IPS DF 6.9 (cell line): ENCODE measurements at regions not wholly inside any gene's neighbourhood (a gene's known extent, or its start where the extent isn't known, plus 50 kb on each side); places are given as distances from the start of the nearest gene placed in this dataset.

Source experiments
- DNase-seq: peaks from one replicate; pipeline ENCODE4 v3.0.0-alpha.2; 2013; ENCODE audit warnings: low read depth, low spot score
- H3K27ac ChIP-seq: one replicate; pipeline ENCODE4 v1.5.1; 2013; ENCODE audit warnings: low read length, control low read depth
- H3K27me3 ChIP-seq: 2 replicates; pipeline ENCODE4 v1.6.1; 2013; ENCODE audit warnings: mild to moderate bottlenecking, low read length; ENCODE audit not compliant: control insufficient read depth, insufficient read depth
- H3K36me3 ChIP-seq: 2 replicates; pipeline ENCODE4 v1.6.1; 2013; ENCODE audit warnings: low read length; ENCODE audit not compliant: control insufficient read depth, insufficient read depth
- H3K4me1 ChIP-seq: 2 replicates; pipeline ENCODE4 v1.6.1; 2013; ENCODE audit warnings: low read length; ENCODE audit not compliant: control insufficient read depth, insufficient read depth
- H3K4me3 ChIP-seq: 2 replicates; pipeline ENCODE4 v1.5.1; 2013; ENCODE audit warnings: mild to moderate bottlenecking, low read length
- H3K9me3 ChIP-seq: 2 replicates; pipeline ENCODE4 v1.6.1; 2013; ENCODE audit warnings: low read length, inconsistent platforms; ENCODE audit not compliant: control insufficient read depth, insufficient read depth
- WGBS: extraction: QIAGEN DNeasy Blood & Tissue Kit; methylation state at CpG from one replicate; pipeline ENCODE4 v1.1.7; 2013; ENCODE audit warnings: mixed read lengths, missing lambda C conversion rate; ENCODE audit not compliant: insufficient read length, insufficient coverage; 5-methylcytosine and 5-hydroxymethylcytosine counted together

GRCh38 chr2:173750831-173751230 is 214.3 kb downstream of the SP3 start:
- no peak for DNase-seq
- no peak overlapping the region for H3K4me3 ChIP-seq
- no peaks in the 10 kb centered on the region for H3K9me3 ChIP-seq
- no peak overlapping the region for H3K27ac ChIP-seq
- no peaks in the 10 kb centered on the region for H3K36me3 ChIP-seq
- H3K4me1 ChIP-seq = peaks cover 6% of the 10 kb centered on the region; the same call in 1 of the 2 replicates
- no peaks in the 10 kb centered on the region for H3K27me3 ChIP-seq
- WGBS = no CpG with 5 or more reads among the region's 4 CpGs

- Histone ChIP-seq H3K36me3 (no peaks in the 10 kb centered on the region), H3K27ac (no peak overlapping the region), H3K27me3 (no peaks in the 10 kb centered on the region), H3K9me3 (no peaks in the 10 kb centered on the region), H3K4me1 (peaks cover 5% of the 10 kb centered on the region; the same call in 1 of the 2 replicates), H3K4me3 (no peak overlapping the region)
- DNase-seq = no peak
- no CpG with 5 or more reads among the region's 9 CpGs for WGBS
Measured at GRCh38 chr2:173751245-173751975, 213.8 kb downstream of the SP3 start.

GRCh38 chr2:173752152-173752551 is 213.0 kb downstream of the SP3 start:
- no peak for DNase-seq
- Histone ChIP-seq H3K4me1 (peaks cover 2% of the 10 kb centered on the region; the same call in 1 of the 2 replicates), H3K36me3 (no peaks in the 10 kb centered on the region), H3K27me3 (no peaks in the 10 kb centered on the region), H3K27ac (no peak overlapping the region), H3K4me3 (no peak overlapping the region), H3K9me3 (no peaks in the 10 kb centered on the region)
- WGBS = no CpG with 5 or more reads among the region's 1 CpG

GRCh38 chr2:173753441-173753840 is 211.7 kb downstream of the SP3 start:
- H3K27me3 ChIP-seq = no peaks in the 10 kb centered on the region
- H3K4me1 ChIP-seq = peaks cover 2% of the 10 kb centered on the region; the same call in 1 of the 2 replicates
- H3K36me3 ChIP-seq = no peaks in the 10 kb centered on the region
- H3K9me3 ChIP-seq = no peaks in the 10 kb centered on the region
- 100% methylated on average over 1 of the region's 5 CpGs for WGBS
- H3K27ac ChIP-seq = no peak overlapping the region
- DNase-seq = no peak
- no peak overlapping the region for H3K4me3 ChIP-seq

GRCh38 chr2:173754165-173754564 is 211.0 kb downstream of the SP3 start:
- H3K4me1 ChIP-seq = peaks cover 2% of the 10 kb centered on the region; the same call in 1 of the 2 replicates
- no peaks in the 10 kb centered on the region for H3K27me3 ChIP-seq
- no CpG with 5 or more reads among the region's 4 CpGs for WGBS
- no peak for DNase-seq
- H3K4me3 ChIP-seq = no peak overlapping the region
- H3K27ac ChIP-seq = no peak overlapping the region
- H3K36me3 ChIP-seq = no peaks in the 10 kb centered on the region
- H3K9me3 ChIP-seq = no peaks in the 10 kb centered on the region

GRCh38 chr2:173754837-173755236 is 210.3 kb downstream of the SP3 start:
- H3K27ac ChIP-seq = no peak overlapping the region
- WGBS = no CpG with 5 or more reads among the region's 3 CpGs
- H3K27me3 ChIP-seq = no peaks in the 10 kb centered on the region
- H3K36me3 ChIP-seq = no peaks in the 10 kb centered on the region
- peaks cover 2% of the 10 kb centered on the region; the same call in 1 of the 2 replicates for H3K4me1 ChIP-seq
- H3K9me3 ChIP-seq = no peaks in the 10 kb centered on the region
- no peak overlapping the region for H3K4me3 ChIP-seq
- no peak for DNase-seq

GRCh38 chr2:173755798-173756197 is 209.4 kb downstream of the SP3 start:
- Histone ChIP-seq H3K27me3 (no peaks in the 10 kb centered on the region), H3K27ac (no peak overlapping the region), H3K4me1 (no peaks in the 10 kb centered on the region), H3K9me3 (no peaks in the 10 kb centered on the region), H3K4me3 (no peak overlapping the region), H3K36me3 (no peaks in the 10 kb centered on the region)
- WGBS = no CpG with 5 or more reads among the region's 2 CpGs
- DNase-seq = no peak

GRCh38 chr2:173759959-173760358 is 205.2 kb downstream of the SP3 start:
- Histone ChIP-seq H3K4me1 (peaks cover 2% of the 10 kb centered on the region; the same call in 1 of the 2 replicates), H3K9me3 (no peaks in the 10 kb centered on the region), H3K27me3 (no peaks in the 10 kb centered on the region), H3K36me3 (no peaks in the 10 kb centered on the region), H3K27ac (no peak overlapping the region), H3K4me3 (no peak overlapping the region)
- no peak for DNase-seq
- WGBS = no CpG with 5 or more reads among the region's 6 CpGs

- Histone ChIP-seq H3K9me3 (no peaks in the 10 kb centered on the region), H3K27me3 (no peaks in the 10 kb centered on the region), H3K36me3 (no peaks in the 10 kb centered on the region), H3K4me3 (no peak overlapping the region), H3K4me1 (peaks cover 2% of the 10 kb centered on the region; the same call in 1 of the 2 replicates), H3K27ac (no peak overlapping the region)
- WGBS = 100% methylated on average over 2 of the region's 3 CpGs
- no peak for DNase-seq
Measured at GRCh38 chr2:173760553-173760952, 204.6 kb downstream of the SP3 start.

- no peaks in the 10 kb centered on the region for H3K9me3 ChIP-seq
- no peak overlapping the region for H3K27ac ChIP-seq
- no CpG with 5 or more reads among the region's 8 CpGs for WGBS
- H3K36me3 ChIP-seq = no peaks in the 10 kb centered on the region
- no peak overlapping the region for H3K4me3 ChIP-seq
- DNase-seq = no peak
- H3K4me1 ChIP-seq = peaks cover 2% of the 10 kb centered on the region; the same call in 1 of the 2 replicates
- H3K27me3 ChIP-seq = no peaks in the 10 kb centered on the region
Measured at GRCh38 chr2:173761603-173762119, 203.5 kb downstream of the SP3 start.
